Heart right ventricle (tissue), 16 donors: ENCODE measurements at regions not wholly inside any gene's neighbourhood (a gene's known extent, or its start where the extent isn't known, plus 50 kb on each side); places are given as distances from the start of the nearest gene placed in this dataset.

ENCODE experiments used
- ATAC-seq, 8 donors: fragments of 200-7000 bp; cut with Tn5 transposase; one replicate each; pipeline ENCODE4 v1.9.1; 2020; ENCODE audit warnings: mild to moderate bottlenecking in 8 of 8, moderate library complexity in 8 of 8, moderate number of reproducible peaks in 1 of 8
- DNase-seq, 2 donors: peaks; one replicate each; pipeline ENCODE4 v3.0.0-alpha.2; 2020
- H3K27ac ChIP-seq, 10 donors: fragments of 200-600 bp; sonication (generic) in 2 of 10; one replicate each; pipeline versions ENCODE4 v1.5.0 to v1.8.0; 2020 to 2022; ENCODE audit warnings: mild to moderate bottlenecking in 3 of 10
- H3K27me3 ChIP-seq, 7 donors: fragments of 200-600 bp; one replicate each; pipeline ENCODE4 v1.8.0; 2021 to 2022; ENCODE audit warnings: mild to moderate bottlenecking in 2 of 7
- H3K36me3 ChIP-seq, 9 donors: fragments of 200-600 bp; sonication (generic) in 1 of 9; one replicate each; pipeline versions ENCODE4 v1.5.0 to v1.8.0; 2020 to 2022; ENCODE audit warnings: mild to moderate bottlenecking in 2 of 9
- H3K4me1 ChIP-seq, 9 donors: fragments of 200-600 bp; sonication (generic) in 1 of 9; one replicate each; pipeline versions ENCODE4 v1.5.0 to v1.8.0; 2020 to 2022; ENCODE audit warnings: mild to moderate bottlenecking in 4 of 9
- H3K4me3 ChIP-seq, 10 donors: fragments of 200-600 bp; sonication (generic) in 2 of 10; one replicate each; pipeline versions ENCODE4 v1.5.0 to v1.8.0; 2020 to 2022; ENCODE audit warnings: mild to moderate bottlenecking in 7 of 10, moderate library complexity in 2 of 10
- H3K9me3 ChIP-seq, 11 donors: fragments of 200-600 bp in 10 of 11; sonication (generic) in 2 of 11; one replicate each; pipeline versions ENCODE4 v1.5.0 to v1.8.0; 2013 to 2022; ENCODE audit warnings: mild to moderate bottlenecking in 2 of 11, control low read depth in 1 of 11, moderate library complexity in 1 of 11
- WGBS, 2 donors: extraction: QIAGEN DNeasy Blood & Tissue Kit; methylation state at CpG; one replicate each; pipeline ENCODE4 v1.1.7; 2013; ENCODE audit warnings: inconsistent platforms in 1 of 2; 5-methylcytosine and 5-hydroxymethylcytosine counted together
- intact Hi-C, 10 donors: fragments of 100-400 bp; cut with DNase I; formaldehyde crosslinking; loops; one replicate each; pipeline versions ENCODE4 v1.11.1 to v1.14.2; 2022
- TF ChIP-seq, protein P1 (sequence below), 9 donors: fragments of 200-600 bp; sonication (generic) in 2 of 9; IDR thresholded peaks; one replicate each; pipeline versions ENCODE4 v1.5.0 to v1.8.0; 2021 to 2022; ENCODE audit warnings: antibody characterized with exemption in 9 of 9, mild to moderate bottlenecking in 5 of 9, moderate library complexity in 1 of 9
- donor health status: Arrhythmogenic right ventricular cardiomyopathy.
- donor health status: ischemic (EF 13 %, LVEDD 7.1; RV severe dilation, severe dysfunction).
- donor health status: healthy with polysubstance abuse.
- donor health status: DM: no; HTN: yes; CAD: no.
- donor health status: DM: no; HTN: no; CAD: no.
- donor health status: ischemic (EF 25% LVEDD 6.9; RV normal size, moderate dysfunction).
- donor health status: ischemic (EF 25% LVEDD 5.7; RV mildly dilated, moderate dysfunction).
- donor health status: healthy.
- donor health status: DM: yes; HTN: yes; CAD: no.
- donor health status: Ischemic cardiomyopathy.
- donor health status: ischemic (EF 35%, LVEDD 5.7; RV mildly dilated, moderate dysfunction).
- donor health status: nonischemic (EF 11% LVEDD 7.7; RV severe dilation, severe dysfunction).
- donor health status: DM: yes; HTN: yes; CAD: no.
- donor health status: PGD.
- donor health status: ischemic (EF 29% LVEDD 5.4; RV normal size, mild dysfunction).
- donor health status: nonischemic (EF 23%, LVEDD 6.1; RV moderate dilation, normal function).

DNA sequence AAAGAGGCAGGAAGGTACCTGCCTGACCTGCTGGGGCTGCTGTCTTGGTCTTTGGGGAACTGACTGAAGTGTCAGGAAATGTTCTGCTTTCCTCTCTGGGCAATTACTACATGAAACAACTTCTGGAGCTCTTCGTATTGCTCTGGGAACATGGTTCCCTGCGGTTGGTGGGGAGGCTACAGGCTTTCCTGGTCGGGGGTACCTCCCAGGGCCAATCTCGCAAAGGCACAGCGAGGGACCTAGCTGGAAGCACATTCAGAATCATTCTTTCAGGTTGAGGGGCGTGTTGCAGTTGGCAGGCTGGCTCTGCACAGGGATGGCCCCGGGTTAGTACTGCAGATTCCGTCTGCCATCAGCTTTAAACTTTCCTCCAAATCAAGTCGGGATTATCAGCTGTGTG lies 88.9 kb upstream of the RANBP3L start:
- WGBS, 2 donors: 61 to 64% methylated on average over 9 of the region's 9 CpGs
- Histone ChIP-seq H3K4me3 (no peak overlapping the region), H3K27ac (no peak overlapping the region), H3K4me1 (peaks cover 0 to 19% (median 0%) of the 10 kb centered on the region in 9 donors), H3K27me3 (peaks cover 0 to 13% (median 0%) of the 10 kb centered on the region in 7 donors), H3K36me3 (no peaks in the 10 kb centered on the region), H3K9me3 (no peaks in the 10 kb centered on the region)
- ATAC-seq (no peak), DNase-seq (no peak)
- intact Hi-C loops: loop anchor here in 7 of 10 donors (10.0 kb wide), 2 partner anchors 126 to 216 kb away; no protein-coding TSS in a partner anchor
- TF ChIP-seq, protein P1, sequence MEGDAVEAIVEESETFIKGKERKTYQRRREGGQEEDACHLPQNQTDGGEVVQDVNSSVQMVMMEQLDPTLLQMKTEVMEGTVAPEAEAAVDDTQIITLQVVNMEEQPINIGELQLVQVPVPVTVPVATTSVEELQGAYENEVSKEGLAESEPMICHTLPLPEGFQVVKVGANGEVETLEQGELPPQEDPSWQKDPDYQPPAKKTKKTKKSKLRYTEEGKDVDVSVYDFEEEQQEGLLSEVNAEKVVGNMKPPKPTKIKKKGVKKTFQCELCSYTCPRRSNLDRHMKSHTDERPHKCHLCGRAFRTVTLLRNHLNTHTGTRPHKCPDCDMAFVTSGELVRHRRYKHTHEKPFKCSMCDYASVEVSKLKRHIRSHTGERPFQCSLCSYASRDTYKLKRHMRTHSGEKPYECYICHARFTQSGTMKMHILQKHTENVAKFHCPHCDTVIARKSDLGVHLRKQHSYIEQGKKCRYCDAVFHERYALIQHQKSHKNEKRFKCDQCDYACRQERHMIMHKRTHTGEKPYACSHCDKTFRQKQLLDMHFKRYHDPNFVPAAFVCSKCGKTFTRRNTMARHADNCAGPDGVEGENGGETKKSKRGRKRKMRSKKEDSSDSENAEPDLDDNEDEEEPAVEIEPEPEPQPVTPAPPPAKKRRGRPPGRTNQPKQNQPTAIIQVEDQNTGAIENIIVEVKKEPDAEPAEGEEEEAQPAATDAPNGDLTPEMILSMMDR (IDR thresholded peaks at IDR 0.05): no peak

DNA sequence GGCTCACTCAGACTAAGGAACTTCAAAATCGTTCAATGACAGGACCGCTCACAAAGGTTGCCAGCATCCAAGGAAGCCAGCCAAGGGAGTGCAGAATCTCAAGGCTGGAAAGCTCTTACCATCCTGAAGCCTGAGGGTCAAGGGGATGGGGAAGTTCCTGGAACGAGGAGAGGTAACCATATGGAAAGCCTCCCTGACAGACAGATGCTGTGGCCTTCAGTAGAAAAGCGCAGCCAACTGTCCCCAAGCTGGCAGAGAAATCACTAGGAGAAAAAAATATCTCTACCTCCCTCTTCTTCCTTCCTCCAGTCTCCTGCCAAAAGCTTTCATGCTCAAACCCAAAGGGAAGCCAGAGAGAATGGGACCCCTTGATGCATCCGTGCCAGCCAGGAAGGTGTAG lies 90.5 kb upstream of the RANBP3L start:
- Histone ChIP-seq H3K4me1 (peaks cover 0 to 19% (median 0%) of the 10 kb centered on the region in 9 donors), H3K9me3 (no peaks in the 10 kb centered on the region), H3K27ac (no peak overlapping the region), H3K36me3 (no peaks in the 10 kb centered on the region), H3K4me3 (no peak overlapping the region), H3K27me3 (peaks cover 0 to 13% (median 0%) of the 10 kb centered on the region in 7 donors)
- TF ChIP-seq, protein P1 (IDR thresholded peaks at IDR 0.05): no peak
- DNase-seq (no peak), ATAC-seq (no peak)
- intact Hi-C loops: loop anchor here in 7 of 10 donors (10.0 kb wide), 2 partner anchors 127 to 217 kb away; no protein-coding TSS in a partner anchor
- WGBS, 2 donors: 73 to 81% methylated on average over 5 of the region's 5 CpGs

DNA sequence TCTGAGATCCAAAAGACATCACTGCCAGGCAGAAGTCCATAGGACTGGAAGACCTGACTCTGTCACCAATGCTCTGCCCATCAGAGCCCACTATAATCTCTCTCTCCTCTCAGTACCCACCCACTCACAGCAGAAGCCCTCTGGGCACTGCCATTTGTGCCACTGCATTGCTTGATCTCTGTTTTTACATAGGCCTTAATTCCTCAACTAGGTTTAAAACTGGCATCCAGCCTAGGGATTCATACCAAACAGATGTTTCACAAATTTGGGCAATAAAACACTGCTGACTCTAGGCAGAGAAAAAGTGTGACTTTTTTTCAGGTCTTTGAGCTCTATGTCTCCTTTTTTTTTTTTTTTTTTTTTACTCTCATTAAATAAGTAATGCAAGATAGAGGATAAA lies 91.1 kb upstream of the RANBP3L start:
- DNase-seq (no peak), ATAC-seq (no peak)
- TF ChIP-seq, protein P1 (IDR thresholded peaks at IDR 0.05): no peak
- H3K4me1 ChIP-seq: peaks cover 0 to 19% (median 0%) of the 10 kb centered on the region in 9 donors
- H3K27me3 ChIP-seq: peaks cover 0 to 13% (median 0%) of the 10 kb centered on the region in 7 donors
- H3K36me3 ChIP-seq: no peaks in the 10 kb centered on the region
- H3K27ac ChIP-seq: no peak overlapping the region
- no peaks in the 10 kb centered on the region for H3K9me3 ChIP-seq
- intact Hi-C loops: loop anchor here in 7 of 10 donors (10.0 kb wide), 2 partner anchors 128 to 218 kb away; no protein-coding TSS in a partner anchor
- no peak overlapping the region for H3K4me3 ChIP-seq

DNA sequence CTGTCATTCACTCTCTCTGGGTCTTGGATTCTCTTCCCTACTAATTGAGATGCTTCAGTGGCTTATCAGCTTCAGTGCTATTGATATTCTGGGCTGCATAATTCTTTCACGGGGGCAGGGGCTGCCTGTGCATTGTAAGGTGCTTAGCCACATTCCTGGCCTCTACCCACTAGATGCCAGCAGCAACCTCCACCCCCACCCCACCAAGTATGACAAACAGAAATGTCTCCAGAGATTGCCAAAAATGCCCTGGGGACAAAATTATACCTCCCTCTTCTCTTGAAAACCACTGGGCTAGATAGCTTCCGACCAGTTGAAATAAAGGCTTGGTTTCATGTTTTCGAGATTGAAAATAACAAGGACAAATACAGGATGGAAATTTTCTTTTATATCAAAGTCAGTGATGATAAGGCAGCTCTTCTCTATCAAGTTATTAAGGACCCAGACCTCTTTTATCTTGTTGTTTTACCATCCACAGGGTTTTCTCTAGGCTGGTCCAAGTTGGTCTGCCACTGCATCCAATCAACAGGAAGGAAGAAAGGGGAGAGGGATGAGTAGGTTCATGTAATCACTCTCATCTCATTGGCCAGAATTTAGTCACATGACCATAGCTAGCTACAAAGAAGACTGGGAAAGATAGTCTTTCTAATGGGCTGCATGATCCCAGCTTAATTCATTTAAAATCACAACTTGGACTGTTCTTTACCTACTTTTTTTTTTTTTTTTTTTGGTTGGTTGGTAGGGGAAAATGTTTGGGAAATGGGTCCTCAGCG lies 92.1 kb upstream of the RANBP3L start:
- Histone ChIP-seq H3K9me3 (no peaks in the 10 kb centered on the region), H3K27me3 (peaks cover 0 to 10% (median 0%) of the 10 kb centered on the region in 7 donors), H3K36me3 (no peaks in the 10 kb centered on the region), H3K4me1 (peaks cover 0 to 10% (median 0%) of the 10 kb centered on the region in 9 donors), H3K4me3 (no peak overlapping the region), H3K27ac (no peak overlapping the region)
- intact Hi-C loops: loop anchor here in 7 of 10 donors (10.0 kb wide), 2 partner anchors 129 to 219 kb away; no protein-coding TSS in a partner anchor
- TF ChIP-seq, protein P1 (IDR thresholded peaks at IDR 0.05): no peak
- 73 to 83% methylated on average over 4 of the region's 4 CpGs for WGBS, 2 donors
- DNase-seq: no peak
- ATAC-seq: no peak
